Caco-2 (cell line): ENCODE measurements at regions not wholly inside any gene's neighbourhood (a gene's known extent, or its start where the extent isn't known, plus 50 kb on each side); places are given as distances from the start of the nearest gene placed in this dataset.

ENCODE experiments used
- BruUV-seq: library from RNA; stranded (reverse); fragments of 400-500 nt; replicated peaks from 2 replicates; lab custom pipeline; 2021; lab: Mats Ljungman, UMichigan
- CTCF ChIA-PET: fragments of 300-600 bp; sonication (Branson Sonifier 250); formaldehyde crosslinking; loops from one replicate; lab custom pipeline; 2022; ENCODE audit warnings: antibody characterized with exemption; lab: Charles Lee
- POLR2A ChIA-PET: fragments of 300-600 bp; sonication (Branson Sonifier 250); formaldehyde crosslinking; loops from one replicate; lab custom pipeline; 2022; ENCODE audit warnings: antibody characterized with exemption; lab: Charles Lee
- DNase-seq, 2 experiments: peaks; one replicate each; pipeline versions ENCODE4 v3.0.0 to v3.0.0-alpha.2; 2020 to 2022
- H3K27me3 ChIP-seq: replicated peaks from 2 replicates; pipeline ENCODE4 v1.6.0; 2011; ENCODE audit warnings: low read length; ENCODE audit not compliant: control insufficient read depth, insufficient read depth
- H3K36me3 ChIP-seq: 2 replicates; pipeline ENCODE4 v1.5.1; 2011; ENCODE audit warnings: low read length; ENCODE audit not compliant: control insufficient read depth, insufficient read depth
- H3K4me1 ChIP-seq: fragments of 250-450 bp; sonication (Bioruptor Pico); 2 replicates; pipeline ENCODE4 v1.5.1; 2020; ENCODE audit warnings: mild to moderate bottlenecking
- H3K4me3 ChIP-seq: 2 replicates; pipeline ENCODE4 v1.5.1; 2011; ENCODE audit warnings: low read depth, mild to moderate bottlenecking, control low read depth, low read length
- H3K9me3 ChIP-seq: fragments of 250-450 bp; sonication (Bioruptor Pico); 2 replicates; pipeline ENCODE4 v1.5.1; 2020; ENCODE audit warnings: mild to moderate bottlenecking, moderate library complexity
- H3K27ac Mint-ChIP-seq: one replicate; pipeline ENCODE4 v1.8.0; 2022; ENCODE audit warnings: mixed read lengths; ENCODE audit not compliant: unreplicated experiment
- H3K27me3 Mint-ChIP-seq: one replicate; pipeline ENCODE4 v1.8.0; 2022; ENCODE audit warnings: mixed read lengths; ENCODE audit not compliant: insufficient read depth, unreplicated experiment
- H3K36me3 Mint-ChIP-seq: one replicate; pipeline ENCODE4 v1.8.0; 2022; ENCODE audit warnings: mild to moderate bottlenecking, mixed read lengths; ENCODE audit not compliant: insufficient read depth, unreplicated experiment
- H3K4me1 Mint-ChIP-seq: one replicate; pipeline ENCODE4 v1.8.0; 2022; ENCODE audit warnings: low read depth, mixed read lengths; ENCODE audit not compliant: unreplicated experiment
- H3K4me3 Mint-ChIP-seq: one replicate; pipeline ENCODE4 v1.8.0; 2022; ENCODE audit warnings: mild to moderate bottlenecking, moderate library complexity, mixed read lengths; ENCODE audit not compliant: unreplicated experiment
- H3K9me3 Mint-ChIP-seq: one replicate; pipeline ENCODE4 v1.8.0; 2022; ENCODE audit warnings: mixed read lengths; ENCODE audit not compliant: unreplicated experiment
- intact Hi-C: fragments of 100-400 bp; cut with micrococcal nuclease; formaldehyde crosslinking; loops from one replicate; pipeline ENCODE4 v1.10.0; 2022; ENCODE audit not compliant: unreplicated experiment
- TF ChIP-seq, protein P1 (sequence below), 2 experiments: fragments of 200-600 bp in 1 of 2; IDR thresholded peaks; 1 replicate in 1 of 2; 2 replicates in 1 of 2; pipeline versions ENCODE4 v1.5.1 to v1.8.0; 2011 to 2022; ENCODE audit warnings: antibody characterized with exemption in 1 of 2, control low read depth in 1 of 2, inconsistent platforms in 1 of 2, low read depth in 1 of 2, low read length in 1 of 2, mild to moderate bottlenecking in 1 of 2, moderate library complexity in 1 of 2; ENCODE audit not compliant: insufficient read depth in 1 of 2, severe bottlenecking in 1 of 2, unreplicated experiment in 1 of 2

DNA sequence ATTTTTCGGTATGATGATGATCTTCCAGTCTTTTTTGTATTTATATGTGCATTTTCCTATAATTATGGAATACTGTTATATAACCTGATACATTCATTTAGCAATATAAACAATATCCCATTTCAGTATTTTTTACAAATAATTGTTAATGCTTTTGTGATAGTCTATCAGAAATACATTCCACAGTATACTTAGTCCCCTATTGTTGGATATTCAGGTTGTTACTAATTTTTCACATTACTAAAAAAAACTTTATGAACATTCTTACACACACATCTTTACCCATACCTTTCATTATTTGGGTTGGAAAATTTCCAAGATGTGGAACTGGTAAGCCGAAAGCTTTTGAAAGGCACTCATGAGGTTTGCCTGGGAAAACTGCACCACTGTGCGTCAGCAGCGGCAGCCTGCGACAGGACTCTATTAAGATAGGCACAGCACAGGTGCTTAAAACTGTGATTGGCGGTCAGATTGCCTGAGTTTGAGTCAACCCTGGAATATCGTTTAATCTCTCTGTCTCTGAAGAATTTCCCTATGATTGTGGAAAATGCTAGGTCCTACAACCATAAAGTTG lies 147.5 kb upstream of the ERCC6L2 start:
- no peak for DNase-seq
- Mint-ChIP-seq H3K27ac (no peak overlapping the region), H3K4me3 (no peak overlapping the region), H3K9me3 (peaks cover 14% of the 10 kb centered on the region), H3K4me1 (peaks cover 11% of the 10 kb centered on the region), H3K27me3 (no peaks in the 10 kb centered on the region), H3K36me3 (no peaks in the 10 kb centered on the region)
- ChIA-PET POLR2A (interaction anchor here (0.8 kb wide), 1 partner anchor 147 kb away, joined by 3 read pairs; no protein-coding TSS in a partner anchor), CTCF (no interaction called here)
- Histone ChIP-seq H3K27me3 (no peaks in the 10 kb centered on the region), H3K36me3 (no peaks in the 10 kb centered on the region), H3K9me3 (no peaks in the 10 kb centered on the region), H3K4me3 (no peak overlapping the region), H3K4me1 (peaks cover 10% of the 10 kb centered on the region)
- TF ChIP-seq, protein P1, sequence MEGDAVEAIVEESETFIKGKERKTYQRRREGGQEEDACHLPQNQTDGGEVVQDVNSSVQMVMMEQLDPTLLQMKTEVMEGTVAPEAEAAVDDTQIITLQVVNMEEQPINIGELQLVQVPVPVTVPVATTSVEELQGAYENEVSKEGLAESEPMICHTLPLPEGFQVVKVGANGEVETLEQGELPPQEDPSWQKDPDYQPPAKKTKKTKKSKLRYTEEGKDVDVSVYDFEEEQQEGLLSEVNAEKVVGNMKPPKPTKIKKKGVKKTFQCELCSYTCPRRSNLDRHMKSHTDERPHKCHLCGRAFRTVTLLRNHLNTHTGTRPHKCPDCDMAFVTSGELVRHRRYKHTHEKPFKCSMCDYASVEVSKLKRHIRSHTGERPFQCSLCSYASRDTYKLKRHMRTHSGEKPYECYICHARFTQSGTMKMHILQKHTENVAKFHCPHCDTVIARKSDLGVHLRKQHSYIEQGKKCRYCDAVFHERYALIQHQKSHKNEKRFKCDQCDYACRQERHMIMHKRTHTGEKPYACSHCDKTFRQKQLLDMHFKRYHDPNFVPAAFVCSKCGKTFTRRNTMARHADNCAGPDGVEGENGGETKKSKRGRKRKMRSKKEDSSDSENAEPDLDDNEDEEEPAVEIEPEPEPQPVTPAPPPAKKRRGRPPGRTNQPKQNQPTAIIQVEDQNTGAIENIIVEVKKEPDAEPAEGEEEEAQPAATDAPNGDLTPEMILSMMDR (IDR thresholded peaks at IDR 0.05; ENCODE audit: insufficient read depth in 1 of 2, low read depth in 1 of 2, low read length in 1 of 2, severe bottlenecking in 1 of 2, unreplicated experiment in 1 of 2): no peak
- no TSS peak for BruUV-seq
- intact Hi-C loops: loop anchor here (5.0 to 10.0 kb wide), 2 partner anchors 387 to 489 kb away; no protein-coding TSS in a partner anchor

DNA sequence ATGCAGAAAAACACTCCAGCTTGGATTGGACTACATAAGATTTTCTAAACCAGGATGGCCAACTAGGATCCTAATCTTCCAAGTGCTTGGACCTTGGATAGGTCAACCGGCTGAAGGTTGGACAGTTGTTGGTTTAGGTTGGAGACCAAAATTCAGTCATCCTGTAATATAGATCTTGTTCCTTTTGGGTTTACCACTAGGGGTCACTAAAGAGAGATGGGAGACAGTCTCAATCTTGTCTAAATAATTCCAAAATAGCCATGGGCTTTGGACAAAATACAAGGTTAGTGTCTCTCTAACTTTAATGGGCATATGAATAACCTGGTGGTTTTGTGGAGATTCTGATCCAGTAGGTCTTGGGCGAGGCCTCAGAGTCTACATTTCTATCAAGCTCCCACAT lies 148.7 kb upstream of the ERCC6L2 start:
- Histone ChIP-seq H3K4me1 (peaks cover 3% of the 10 kb centered on the region), H3K4me3 (no peak overlapping the region), H3K27me3 (no peaks in the 10 kb centered on the region), H3K9me3 (no peaks in the 10 kb centered on the region), H3K36me3 (no peaks in the 10 kb centered on the region)
- no peak overlapping the region for H3K27ac Mint-ChIP-seq
- ChIA-PET POLR2A (no interaction called here), CTCF (interaction anchor here (0.6 to 1.0 kb wide), 2 partner anchors 9 to 235 kb away, joined by 3 to 8 read pairs; no protein-coding TSS in a partner anchor)
- TF ChIP-seq, protein P1 (IDR thresholded peaks at IDR 0.05; ENCODE audit: insufficient read depth in 1 of 2, low read depth in 1 of 2, low read length in 1 of 2, severe bottlenecking in 1 of 2, unreplicated experiment in 1 of 2): peak; percentile 40 to 50
- no peak overlapping the region for H3K4me3 Mint-ChIP-seq
- peaks cover 14% of the 10 kb centered on the region for H3K9me3 Mint-ChIP-seq
- intact Hi-C loops: loop anchor here (5.0 to 10.0 kb wide), 2 partner anchors 388 to 491 kb away; no protein-coding TSS in a partner anchor
- H3K36me3 Mint-ChIP-seq: no peaks in the 10 kb centered on the region
- no peaks in the 10 kb centered on the region for H3K27me3 Mint-ChIP-seq
- H3K4me1 Mint-ChIP-seq: peaks cover 16% of the 10 kb centered on the region
- DNase-seq: peak in 1 of 2 experiments; percentile 34
- BruUV-seq: no TSS peak

DNA sequence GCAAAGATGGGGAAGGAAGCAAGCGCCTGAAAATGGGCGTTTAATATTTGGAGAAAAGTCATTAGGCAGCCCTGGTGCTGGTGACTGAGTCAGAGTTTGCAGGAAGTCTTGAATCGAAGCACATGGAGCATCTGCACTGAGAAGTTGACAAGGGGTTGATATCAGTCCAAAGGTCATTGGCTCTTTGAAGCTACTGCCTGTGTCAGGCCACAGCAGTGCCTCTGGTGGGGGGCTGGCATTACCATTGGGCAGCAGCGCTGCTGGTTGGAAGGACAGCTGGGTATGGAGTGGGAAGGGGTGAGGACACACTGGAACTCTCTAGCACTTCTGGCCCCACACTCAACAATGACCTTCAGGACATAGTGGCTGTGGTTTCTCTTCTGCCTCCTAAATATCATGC lies 150.4 kb upstream of the ERCC6L2 start:
- Mint-ChIP-seq H3K27me3 (no peaks in the 10 kb centered on the region), H3K36me3 (no peaks in the 10 kb centered on the region)

More for the DNA sequence above, 150.4 kb upstream of the ERCC6L2 start:
- POLR2A ChIA-PET: no interaction called here
- CTCF ChIA-PET: no interaction called here
- Histone ChIP-seq H3K9me3 (no peaks in the 10 kb centered on the region), H3K4me3 (no peak overlapping the region), H3K4me1 (peaks cover 3% of the 10 kb centered on the region), H3K36me3 (no peaks in the 10 kb centered on the region), H3K27me3 (no peaks in the 10 kb centered on the region)
- BruUV-seq: no TSS peak
- H3K9me3 Mint-ChIP-seq: peaks cover 14% of the 10 kb centered on the region
- no peak overlapping the region for H3K4me3 Mint-ChIP-seq
- H3K27ac Mint-ChIP-seq: no peak overlapping the region
- H3K4me1 Mint-ChIP-seq: peaks cover 16% of the 10 kb centered on the region
- intact Hi-C loops: loop anchor here (5.0 to 10.0 kb wide), 2 partner anchors 390 to 492 kb away; no protein-coding TSS in a partner anchor
- DNase-seq: no peak
- TF ChIP-seq, protein P1 (IDR thresholded peaks at IDR 0.05; ENCODE audit: insufficient read depth in 1 of 2, low read depth in 1 of 2, low read length in 1 of 2, severe bottlenecking in 1 of 2, unreplicated experiment in 1 of 2): no peak
